SK-N-SH treated with all-trans-retinoic acid at 6 μM for 48 hours (cell line): ENCODE measurements at regions not wholly inside any gene's neighbourhood (a gene's known extent, or its start where the extent isn't known, plus 50 kb on each side); places are given as distances from the start of the nearest gene placed in this dataset.

Experiments used
- ARNTL ChIP-seq: fragments of 450-650 bp; formaldehyde crosslinking; IDR thresholded peaks from 2 replicates; pipeline ENCODE4 v1.5.0; 2020; ENCODE audit warnings: low read depth, mild to moderate bottlenecking, moderate library complexity, borderline replicate concordance
- POU6F1 ChIP-seq: fragments of 250-450 bp; sonication (Bioruptor Pico); IDR thresholded peaks from 2 replicates; pipeline ENCODE4 v1.8.0; 2021; ENCODE audit warnings: low read depth, mild to moderate bottlenecking, moderate library complexity, borderline replicate concordance
- RARB ChIP-seq: fragments of 250-450 bp; sonication (Bioruptor Pico); IDR thresholded peaks from 2 replicates; pipeline ENCODE4 v1.8.0; 2021; ENCODE audit warnings: mild to moderate bottlenecking, moderate library complexity
- TOX ChIP-seq: fragments of 250-450 bp; sonication (Bioruptor Pico); IDR thresholded peaks from 2 replicates; pipeline ENCODE4 v1.8.0; 2021; ENCODE audit warnings: mild to moderate bottlenecking, moderate library complexity, borderline replicate concordance
- ZFP3 ChIP-seq: fragments of 250-450 bp; sonication (Bioruptor Pico); IDR thresholded peaks from 2 replicates; pipeline ENCODE4 v1.5.0; 2020; ENCODE audit warnings: mild to moderate bottlenecking, moderate library complexity
- ZFP30 ChIP-seq: fragments of 450-650 bp; formaldehyde crosslinking; IDR thresholded peaks from 2 replicates; pipeline ENCODE4 v1.5.0; 2022; ENCODE audit warnings: mild to moderate bottlenecking, moderate library complexity
- ZNF70 ChIP-seq: fragments of 450-650 bp; formaldehyde crosslinking; IDR thresholded peaks from 2 replicates; pipeline ENCODE4 v1.5.0; 2020; ENCODE audit warnings: mild to moderate bottlenecking, moderate library complexity
- ZNF8 ChIP-seq: fragments of 450-650 bp; formaldehyde crosslinking; IDR thresholded peaks from 2 replicates; pipeline ENCODE4 v1.5.0; 2020; ENCODE audit warnings: mild to moderate bottlenecking, moderate library complexity

- TF ChIP-seq RARB (no peak), ZFP30 (CRISPR knock-in tag) (no peak), ARNTL (no peak), ZNF8 (CRISPR knock-in tag) (no peak), ZNF70 (CRISPR knock-in tag) (no peak), TOX (no peak), POU6F1 (CRISPR knock-in tag) (no peak), ZFP3 (CRISPR knock-in tag) (no peak)
These were observed 674.3 kb downstream of the NUP35 start for GRCh38 chr2:183798535-183798934.
